CD14-positive monocyte (primary cell): ENCODE measurements at regions not wholly inside any gene's neighbourhood (a gene's known extent, or its start where the extent isn't known, plus 50 kb on each side); places are given as distances from the start of the nearest gene placed in this dataset.

Experiments
- DNase-seq, 3 donors: peaks; one replicate each; pipeline ENCODE4 v3.0.0-alpha.2; 2011 to 2022
- H2AFZ ChIP-seq: 2 replicates; pipeline ENCODE4 v1.6.0; 2012; ENCODE audit warnings: mild to moderate bottlenecking, low read depth, low read length, inconsistent platforms; ENCODE audit not compliant: insufficient read depth, poor library complexity, severe bottlenecking
- H3K27ac ChIP-seq, 2 donors: 1 replicate in 1 of 2; 2 replicates in 1 of 2; pipeline ENCODE4 v1.5.1; 2012 to 2013; ENCODE audit warnings: low read length in 2 of 2, control low read depth in 1 of 2, inconsistent platforms in 1 of 2, low read depth in 1 of 2, mild to moderate bottlenecking in 1 of 2
- H3K27me3 ChIP-seq, 2 donors: one replicate each; pipeline versions ENCODE4 v1.6.0 to v1.6.1; 2011 to 2013; ENCODE audit warnings: low read length in 2 of 2; ENCODE audit not compliant: control insufficient read depth in 2 of 2, insufficient read depth in 2 of 2
- H3K36me3 ChIP-seq, 2 donors: replicated peaks in 1 of 2; 1 replicate in 1 of 2; 2 replicates in 1 of 2; pipeline versions ENCODE4 v1.5.1 to v1.6.1; 2012 to 2013; ENCODE audit warnings: low read length in 2 of 2, control low read depth in 1 of 2, inconsistent platforms in 1 of 2, mild to moderate bottlenecking in 1 of 2; ENCODE audit not compliant: insufficient read depth in 2 of 2, control insufficient read depth in 1 of 2
- H3K4me1 ChIP-seq, 2 donors: 1 replicate in 1 of 2; 2 replicates in 1 of 2; pipeline versions ENCODE4 v1.5.1 to v1.6.1; 2012 to 2013; ENCODE audit warnings: low read length in 2 of 2, control low read depth in 1 of 2, inconsistent platforms in 1 of 2, mild to moderate bottlenecking in 1 of 2, moderate library complexity in 1 of 2; ENCODE audit not compliant: insufficient read depth in 2 of 2, control insufficient read depth in 1 of 2
- H3K4me2 ChIP-seq: replicated peaks from 2 replicates; pipeline ENCODE3; 2012; ENCODE audit warnings: low read length, moderate library complexity, mild to moderate bottlenecking; ENCODE audit not compliant: poor library complexity, severe bottlenecking; ENCODE audit errors: extremely low read depth
- H3K4me3 ChIP-seq, 3 experiments: fragments of 200-600 bp in 1 of 3; sonication (generic) in 1 of 3; replicated peaks in 1 of 3; 1 replicate in 2 of 3; 2 replicates in 1 of 3; pipeline ENCODE4 v1.5.1; 2011 to 2013; ENCODE audit warnings: low read length in 3 of 3, mild to moderate bottlenecking in 3 of 3, control low read depth in 2 of 3, low read depth in 2 of 3, inconsistent platforms in 1 of 3, moderate library complexity in 1 of 3
- H3K79me2 ChIP-seq: 2 replicates; pipeline ENCODE4 v1.6.0; 2012; ENCODE audit warnings: mild to moderate bottlenecking, control low read depth, inconsistent platforms, low read length, moderate library complexity; ENCODE audit not compliant: insufficient read depth
- H3K9ac ChIP-seq: 2 replicates; pipeline ENCODE4 v1.6.0; 2017; ENCODE audit warnings: low read length, mild to moderate bottlenecking; ENCODE audit not compliant: insufficient read depth, poor library complexity, severe bottlenecking
- H3K9me3 ChIP-seq, 2 donors: replicated peaks in 1 of 2; 1 replicate in 1 of 2; 2 replicates in 1 of 2; pipeline versions ENCODE4 v1.5.1 to v1.6.1; 2012 to 2013; ENCODE audit warnings: low read length in 2 of 2, control low read depth in 1 of 2; ENCODE audit not compliant: control insufficient read depth in 1 of 2, insufficient read depth in 1 of 2
- H4K20me1 ChIP-seq: 2 replicates; pipeline ENCODE4 v1.6.0; 2012; ENCODE audit warnings: mild to moderate bottlenecking, low read length, control low read depth, moderate library complexity; ENCODE audit not compliant: insufficient read depth
- H3K27ac Mint-ChIP-seq, 7 donors: one replicate each; pipeline ENCODE4 v1.8.0; 2020; ENCODE audit warnings: mild to moderate bottlenecking in 7 of 7, mixed read lengths in 7 of 7, moderate library complexity in 6 of 7, inconsistent platforms in 2 of 7
- H3K27me3 Mint-ChIP-seq, 3 donors: one replicate each; pipeline ENCODE4 v1.8.0; 2021 to 2022; ENCODE audit warnings: low read depth in 3 of 3, mild to moderate bottlenecking in 3 of 3, mixed read lengths in 3 of 3, moderate library complexity in 3 of 3, inconsistent platforms in 1 of 3
- H3K36me3 Mint-ChIP-seq, 2 donors: one replicate each; pipeline ENCODE4 v1.8.0; 2020; ENCODE audit warnings: mixed read lengths in 2 of 2, inconsistent platforms in 1 of 2, mild to moderate bottlenecking in 1 of 2
- H3K4me1 Mint-ChIP-seq: one replicate; pipeline ENCODE4 v1.8.0; 2020; ENCODE audit warnings: mild to moderate bottlenecking, mixed read lengths
- H3K4me3 Mint-ChIP-seq, 2 donors: one replicate each; pipeline ENCODE4 v1.8.0; 2020; ENCODE audit warnings: mild to moderate bottlenecking in 2 of 2, mixed read lengths in 2 of 2, moderate library complexity in 1 of 2
- H3K9me3 Mint-ChIP-seq, 7 donors: one replicate each; pipeline ENCODE4 v1.8.0; 2020 to 2022; ENCODE audit warnings: mixed read lengths in 7 of 7, mild to moderate bottlenecking in 6 of 7, moderate library complexity in 6 of 7, inconsistent platforms in 2 of 7
- CTCF ChIP-seq: fragments of 200-600 bp; IDR thresholded peaks from one replicate; pipeline ENCODE4 v1.8.0; 2022; ENCODE audit warnings: antibody characterized with exemption, mild to moderate bottlenecking
- WGBS: methylation state at CpG from one replicate; pipeline ENCODE4 v1.1.5; 2013; ENCODE audit warnings: missing lambda C conversion rate; ENCODE audit not compliant: insufficient coverage; 5-methylcytosine and 5-hydroxymethylcytosine counted together
- intact Hi-C, 2 donors: fragments of 100-400 bp; cut with micrococcal nuclease; formaldehyde crosslinking; loops; one replicate each; pipeline versions ENCODE4 v1.15.0 to v1.15.1; 2023

DNA sequence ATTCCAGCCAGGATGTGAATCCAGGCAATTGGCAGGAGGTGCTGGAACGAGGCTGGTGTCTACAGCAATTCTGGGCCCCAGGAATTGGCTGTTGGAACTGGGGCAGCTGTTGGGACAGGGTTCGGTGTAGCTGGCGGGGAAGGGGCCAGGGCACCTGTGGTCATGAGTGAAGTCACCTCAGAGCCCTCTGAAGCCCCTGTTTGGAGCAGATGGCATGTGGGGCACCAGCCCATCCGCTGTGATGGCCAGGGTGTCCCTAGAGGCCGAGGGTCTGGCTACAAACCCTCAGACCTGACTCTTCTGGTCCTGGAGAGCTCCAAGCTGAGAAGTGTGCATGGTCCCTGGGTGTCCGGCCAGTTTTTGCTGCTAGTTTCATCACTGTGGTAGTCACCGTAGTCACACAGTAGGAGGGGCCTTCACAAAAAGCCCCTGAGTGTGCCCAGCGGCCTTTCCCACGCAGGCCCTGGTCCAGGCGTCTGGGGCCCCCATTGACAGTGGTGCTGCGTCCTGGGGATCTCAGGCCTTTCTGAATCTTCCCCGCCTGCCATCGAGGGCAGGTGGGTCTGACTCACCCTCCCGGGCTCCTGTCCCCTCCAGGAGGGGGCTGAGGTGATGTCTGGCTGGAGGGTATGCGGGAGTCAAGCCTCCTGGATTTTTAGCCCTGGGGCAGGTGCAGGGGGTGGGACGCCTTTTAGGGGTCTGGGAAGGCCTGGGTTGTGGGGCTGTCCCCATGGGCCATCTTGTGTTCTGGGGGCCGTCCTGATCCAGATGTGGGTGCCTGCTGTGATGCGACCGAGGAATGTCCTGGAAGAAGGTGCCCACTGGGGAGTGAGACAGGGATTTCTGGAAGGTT, 368.0 kb downstream of the TMEM121 start:
- no peak overlapping the region for H3K27ac Mint-ChIP-seq

More for the DNA sequence above, 368.0 kb downstream of the TMEM121 start:
- H3K9me3 Mint-ChIP-seq = peaks cover 6 to 15% (median 12%) of the 10 kb centered on the region in 7 donors
- DNase-seq = no peak
- H4K20me1 ChIP-seq = no peaks in the 10 kb centered on the region
- no peaks in the 10 kb centered on the region for H3K36me3 ChIP-seq
- intact Hi-C loops = no loop called here
- H3K4me2 ChIP-seq = no peak overlapping the region
- TF ChIP-seq CTCF = no peak
- H3K27me3 Mint-ChIP-seq = peaks cover 64 to 90% (median 71%) of the 10 kb centered on the region in 3 donors
- no peaks in the 10 kb centered on the region for H3K79me2 ChIP-seq
- H3K4me3 Mint-ChIP-seq = no peak overlapping the region
- WGBS = 58% methylated on average over 13 of the region's 19 CpGs
- no peaks in the 10 kb centered on the region for H3K4me1 ChIP-seq
- H3K27me3 ChIP-seq = peaks cover 0 to 52% of the 10 kb centered on the region in 2 donors
- no peaks in the 10 kb centered on the region for H3K4me1 Mint-ChIP-seq
- H3K36me3 Mint-ChIP-seq = no peaks in the 10 kb centered on the region
- H3K27ac ChIP-seq = no peak overlapping the region
- no peak overlapping the region for H2AFZ ChIP-seq
- H3K4me3 ChIP-seq = no peak overlapping the region
- H3K9ac ChIP-seq = no peak overlapping the region
- peaks cover 0 to 6% of the 10 kb centered on the region in 2 donors for H3K9me3 ChIP-seq
